Stimulated activated CD4-positive, alpha-beta T cell treated with anti-CD3 and anti-CD28 coated beads, Interleukin-2, amount 100 ng/mL, for 24 hours (primary cell): ENCODE measurements at regions not wholly inside any gene's neighbourhood (a gene's known extent, or its start where the extent isn't known, plus 50 kb on each side); places are given as distances from the start of the nearest gene placed in this dataset.

ENCODE experiments used
- DNase-seq, 2 donors: peaks; one replicate each; pipeline ENCODE4 v3.0.0-alpha.2; 2020

GRCh38 chr9:93875330-93875729 is 79.8 kb downstream of the BARX1 start:
- DNase-seq = no peak

- no peak for DNase-seq
These were observed 80.9 kb downstream of the BARX1 start for GRCh38 chr9:93874242-93874641.

- no peak for DNase-seq
These were observed 83.9 kb downstream of the BARX1 start for GRCh38 chr9:93871286-93871685.

- DNase-seq = no peak
These were observed 85.3 kb downstream of the BARX1 start for GRCh38 chr9:93869863-93870262.

GRCh38 chr9:93869088-93869487 is 86.1 kb downstream of the BARX1 start:
- DNase-seq = no peak

GRCh38 chr9:93865716-93866115 is 89.4 kb downstream of the BARX1 start:
- DNase-seq = no peak

- no peak for DNase-seq
These were observed 89.9 kb downstream of the BARX1 start for GRCh38 chr9:93865245-93865644.

GRCh38 chr9:93864840-93865239 is 90.3 kb downstream of the BARX1 start:
- no peak for DNase-seq

GRCh38 chr9:93864032-93864431 is 91.1 kb downstream of the BARX1 start:
- DNase-seq = no peak

- DNase-seq = no peak
These were observed 92.1 kb downstream of the BARX1 start for GRCh38 chr9:93862877-93863545.

GRCh38 chr9:93861736-93862358 is 93.3 kb downstream of the BARX1 start:
- no peak for DNase-seq

- no peak for DNase-seq
These were observed 94.2 kb downstream of the BARX1 start for GRCh38 chr9:93860694-93861658.

GRCh38 chr9:93859431-93860215 is 95.5 kb downstream of the BARX1 start:
- no peak for DNase-seq

GRCh38 chr9:93857528-93857927 is 97.6 kb downstream of the BARX1 start:
- DNase-seq = no peak

- DNase-seq = no peak
These were observed 102.4 kb downstream of the BARX1 start for GRCh38 chr9:93852728-93853127.

- DNase-seq = no peak
These were observed 108.8 kb downstream of the BARX1 start for GRCh38 chr9:93846349-93846748.

GRCh38 chr9:93843396-93843795 is 111.8 kb downstream of the BARX1 start:
- DNase-seq = no peak

- DNase-seq = no peak
These were observed 124.5 kb downstream of the BARX1 start for GRCh38 chr9:93830606-93831005.

- DNase-seq = no peak
These were observed 125.1 kb downstream of the BARX1 start for GRCh38 chr9:93830012-93830596.

- DNase-seq = no peak
These were observed 125.7 kb downstream of the BARX1 start for GRCh38 chr9:93829271-93830011.

GRCh38 chr9:93828331-93829097 is 126.6 kb downstream of the BARX1 start:
- DNase-seq = no peak
